Gastroesophageal sphincter (tissue), 4 donors: ENCODE measurements at regions not wholly inside any gene's neighbourhood (a gene's known extent, or its start where the extent isn't known, plus 50 kb on each side); places are given as distances from the start of the nearest gene placed in this dataset.
A peak's percentile ranks its signal among the peaks of the same experiment; 100 is the strongest.
"Not testable (repeated sequence)": the region's sequence is repeated elsewhere in the genome, so short reads cannot be mapped to it uniquely, and the experiment has no call there.

Experiments used
- ATAC-seq: fragments of 150-250 bp; one replicate; pipeline ENCODE4 v1.9.1; 2016; ENCODE audit warnings: mild to moderate bottlenecking, moderate library complexity
- H3K27ac ChIP-seq, 4 donors: fragments of 200-600 bp; sonication (generic) in 3 of 4; 1 replicate in 3 of 4; 2 replicates in 1 of 4; pipeline ENCODE4 v1.5.1; 2016 to 2019
- H3K27me3 ChIP-seq: fragments of 200-600 bp; sonication (generic); one replicate; pipeline ENCODE4 v1.5.1; 2019
- H3K36me3 ChIP-seq, 2 donors: fragments of 200-600 bp; sonication (generic); one replicate each; pipeline ENCODE4 v1.5.1; 2019; ENCODE audit warnings: control low read depth in 1 of 2
- H3K4me1 ChIP-seq, 3 donors: fragments of 200-600 bp; sonication (generic); 1 replicate in 2 of 3; 2 replicates in 1 of 3; pipeline ENCODE4 v1.5.1; 2016 to 2019; ENCODE audit warnings: control low read depth in 2 of 3
- H3K4me3 ChIP-seq, 2 donors: fragments of 200-600 bp; sonication (generic); one replicate each; pipeline ENCODE4 v1.5.1; 2019; ENCODE audit warnings: mild to moderate bottlenecking in 1 of 2, moderate library complexity in 1 of 2
- H3K9me3 ChIP-seq, 3 donors: fragments of 200-600 bp; sonication (generic); one replicate each; pipeline ENCODE4 v1.5.1; 2017 to 2019; ENCODE audit warnings: control low read depth in 2 of 3
- EP300 ChIP-seq: sonication (generic); formaldehyde crosslinking; IDR thresholded peaks from one replicate; pipeline ENCODE4 v1.6.1; 2017; ENCODE audit warnings: antibody characterized with exemption, mild to moderate bottlenecking
- POLR2A ChIP-seq, 2 donors: fragments of 450-650 bp; IDR thresholded peaks; one replicate each; pipeline ENCODE4 v1.6.1; 2017; ENCODE audit warnings: antibody characterized with exemption in 2 of 2, mild to moderate bottlenecking in 2 of 2, moderate library complexity in 1 of 2
- POLR2AphosphoS5 ChIP-seq: sonication (generic); formaldehyde crosslinking; IDR thresholded peaks from one replicate; pipeline ENCODE4 v1.6.1; 2017; ENCODE audit warnings: antibody characterized with exemption
- WGBS, 2 donors: methylation state at CpG; one replicate each; pipeline ENCODE4 v1.1.5; 2018; ENCODE audit warnings: low coverage in 1 of 2; 5-methylcytosine and 5-hydroxymethylcytosine counted together
- TF ChIP-seq, protein P1 (sequence below), 4 experiments: fragments of 200-600 bp in 2 of 4; fragments of 450-650 bp in 2 of 4; sonication (generic) in 1 of 4; IDR thresholded peaks; one replicate each; pipeline ENCODE4 v1.5.1; 2017 to 2019; ENCODE audit warnings: antibody characterized with exemption in 4 of 4, mild to moderate bottlenecking in 2 of 4, moderate library complexity in 2 of 4

GRCh38 chr2:131645177-131645765, 117.6 kb downstream of the CCDC74A start:
- Histone ChIP-seq H3K27me3 (peaks cover 29% of the 10 kb centered on the region), H3K27ac (no peak overlapping the region), H3K9me3 (no peaks in the 10 kb centered on the region), H3K36me3 (no peaks in the 10 kb centered on the region), H3K4me1 (no peaks in the 10 kb centered on the region), H3K4me3 (no peak overlapping the region)
- WGBS, 2 donors = 85 to 97% methylated on average over 5 of the region's 14 CpGs
- TF ChIP-seq EP300 = no peak
- ATAC-seq = no peak

- not testable (repeated sequence) for H3K4me3 ChIP-seq, H3K27ac ChIP-seq, H3K4me1 ChIP-seq, H3K9me3 ChIP-seq, ATAC-seq, H3K36me3 ChIP-seq
- 84 to 95% methylated on average over 5 to 7 of the region's 15 CpGs for WGBS, 2 donors
- peaks cover 29% of the 10 kb centered on the region for H3K27me3 ChIP-seq
These were observed 118.5 kb downstream of the CCDC74A start for GRCh38 chr2:131646220-131646619.

DNA sequence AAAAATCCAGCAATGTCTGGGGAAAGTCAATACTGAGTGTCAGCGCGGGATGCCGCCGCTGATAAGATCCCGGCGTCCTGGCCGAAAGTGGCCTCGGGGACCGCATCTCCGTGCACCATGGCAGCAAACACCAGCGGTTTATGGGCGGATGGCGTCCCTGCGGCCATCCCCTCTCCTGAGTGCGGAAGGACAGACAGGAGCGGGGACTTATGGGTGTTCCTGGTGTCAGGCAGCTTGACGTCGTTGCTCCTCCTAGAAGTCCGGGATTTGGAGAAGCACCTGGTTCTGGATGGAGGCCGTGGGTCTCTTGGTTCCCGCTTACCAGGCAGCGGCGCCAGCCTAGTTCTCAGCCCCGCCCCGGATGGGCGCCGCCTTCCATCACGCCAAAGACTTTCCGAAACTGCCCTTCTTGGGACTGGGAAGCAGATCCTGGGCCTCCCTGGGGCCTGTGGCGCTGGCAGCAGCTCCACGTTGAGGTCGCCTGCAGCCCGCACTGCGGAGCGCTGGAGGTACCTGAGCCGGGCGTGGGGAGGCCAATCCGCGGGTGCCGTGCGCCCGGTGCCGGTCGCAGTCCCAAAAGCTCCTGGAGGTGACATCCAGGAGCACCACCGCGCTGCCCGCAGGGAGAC, 119.1 kb downstream of the CCDC74A start:
- ATAC-seq = no peak
- Histone ChIP-seq H3K4me1 (no peaks in the 10 kb centered on the region), H3K27me3 (peaks cover 29% of the 10 kb centered on the region), H3K9me3 (no peaks in the 10 kb centered on the region), H3K36me3 (no peaks in the 10 kb centered on the region), H3K4me3 (peak overlapping the region in 1 of 2 donors; percentile 29), H3K27ac (no peak overlapping the region)
- TF ChIP-seq, protein P1, sequence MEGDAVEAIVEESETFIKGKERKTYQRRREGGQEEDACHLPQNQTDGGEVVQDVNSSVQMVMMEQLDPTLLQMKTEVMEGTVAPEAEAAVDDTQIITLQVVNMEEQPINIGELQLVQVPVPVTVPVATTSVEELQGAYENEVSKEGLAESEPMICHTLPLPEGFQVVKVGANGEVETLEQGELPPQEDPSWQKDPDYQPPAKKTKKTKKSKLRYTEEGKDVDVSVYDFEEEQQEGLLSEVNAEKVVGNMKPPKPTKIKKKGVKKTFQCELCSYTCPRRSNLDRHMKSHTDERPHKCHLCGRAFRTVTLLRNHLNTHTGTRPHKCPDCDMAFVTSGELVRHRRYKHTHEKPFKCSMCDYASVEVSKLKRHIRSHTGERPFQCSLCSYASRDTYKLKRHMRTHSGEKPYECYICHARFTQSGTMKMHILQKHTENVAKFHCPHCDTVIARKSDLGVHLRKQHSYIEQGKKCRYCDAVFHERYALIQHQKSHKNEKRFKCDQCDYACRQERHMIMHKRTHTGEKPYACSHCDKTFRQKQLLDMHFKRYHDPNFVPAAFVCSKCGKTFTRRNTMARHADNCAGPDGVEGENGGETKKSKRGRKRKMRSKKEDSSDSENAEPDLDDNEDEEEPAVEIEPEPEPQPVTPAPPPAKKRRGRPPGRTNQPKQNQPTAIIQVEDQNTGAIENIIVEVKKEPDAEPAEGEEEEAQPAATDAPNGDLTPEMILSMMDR (IDR thresholded peaks at IDR 0.05) = no peak
- no peak for TF ChIP-seq EP300
- no peak for TF ChIP-seq POLR2AphosphoS5
- no peak for TF ChIP-seq POLR2A (IDR thresholded peaks at IDR 0.05)
- 14 to 69% methylated on average over 3 to 13 of the region's 47 CpGs for WGBS, 2 donors

- not testable (repeated sequence) for H3K9me3 ChIP-seq, ATAC-seq, H3K4me1 ChIP-seq, H3K36me3 ChIP-seq, H3K4me3 ChIP-seq, H3K27ac ChIP-seq
- 58 to 82% methylated on average over 3 of the region's 3 CpGs for WGBS, 2 donors
- peaks cover 29% of the 10 kb centered on the region for H3K27me3 ChIP-seq
These were observed 120.9 kb downstream of the CCDC74A start for GRCh38 chr2:131648565-131648964.

GRCh38 chr2:131652246-131652645, 124.6 kb downstream of the CCDC74A start:
- H3K27me3 ChIP-seq = peaks cover 11% of the 10 kb centered on the region
- not testable (repeated sequence) for H3K9me3 ChIP-seq, ATAC-seq, H3K27ac ChIP-seq, H3K4me1 ChIP-seq, H3K4me3 ChIP-seq, H3K36me3 ChIP-seq
- 64 to 78% methylated on average over 2 to 3 of the region's 3 CpGs for WGBS, 2 donors

DNA sequence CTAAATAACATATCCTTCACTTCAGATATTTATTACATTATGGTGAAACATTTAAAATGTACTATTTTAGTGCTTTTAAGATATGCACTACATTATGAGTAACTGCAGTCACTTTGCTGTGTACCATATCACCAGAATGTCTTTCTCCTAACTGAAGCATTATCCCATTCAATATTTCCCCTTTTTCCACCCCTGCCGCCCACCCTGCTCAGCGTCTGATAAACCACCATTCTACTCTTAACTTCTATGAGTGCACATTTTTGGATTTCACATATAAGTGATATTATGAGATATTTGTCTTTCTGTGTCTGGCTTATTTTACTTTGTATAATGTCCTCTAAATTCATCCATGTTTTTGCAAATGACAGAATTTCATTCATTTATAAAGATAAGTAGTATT, 126.4 kb downstream of the CCDC74A start:
- peaks cover 12% of the 10 kb centered on the region for H3K27me3 ChIP-seq
- H3K4me3 ChIP-seq, H3K27ac ChIP-seq, H3K4me1 ChIP-seq, H3K9me3 ChIP-seq, ATAC-seq, H3K36me3 ChIP-seq: not testable (repeated sequence)
- 71 to 95% methylated on average over 2 of the region's 2 CpGs for WGBS, 2 donors

- TF ChIP-seq, protein P1 (IDR thresholded peaks at IDR 0.05) = no peak
- no peak for TF ChIP-seq POLR2A (IDR thresholded peaks at IDR 0.05)
- TF ChIP-seq EP300 = no peak
- TF ChIP-seq POLR2AphosphoS5 = no peak
- ATAC-seq = no peak
- H3K27me3 ChIP-seq = peaks cover 12% of the 10 kb centered on the region
- no peaks in the 10 kb centered on the region for H3K36me3 ChIP-seq
- H3K4me1 ChIP-seq = no peaks in the 10 kb centered on the region
- no peaks in the 10 kb centered on the region for H3K9me3 ChIP-seq
- H3K4me3 ChIP-seq = no peak overlapping the region
- 97 to 100% methylated on average over 2 to 6 of the region's 32 CpGs for WGBS, 2 donors
- no peak overlapping the region for H3K27ac ChIP-seq
These were observed 129.3 kb downstream of the CCDC74A start for GRCh38 chr2:131656816-131657633.
